ENCODE measurements at regions not wholly inside any gene's neighbourhood (a gene's known extent, or its start where the extent isn't known, plus 50 kb on each side); places are given as distances from the start of the nearest gene placed in this dataset.

DNA sequence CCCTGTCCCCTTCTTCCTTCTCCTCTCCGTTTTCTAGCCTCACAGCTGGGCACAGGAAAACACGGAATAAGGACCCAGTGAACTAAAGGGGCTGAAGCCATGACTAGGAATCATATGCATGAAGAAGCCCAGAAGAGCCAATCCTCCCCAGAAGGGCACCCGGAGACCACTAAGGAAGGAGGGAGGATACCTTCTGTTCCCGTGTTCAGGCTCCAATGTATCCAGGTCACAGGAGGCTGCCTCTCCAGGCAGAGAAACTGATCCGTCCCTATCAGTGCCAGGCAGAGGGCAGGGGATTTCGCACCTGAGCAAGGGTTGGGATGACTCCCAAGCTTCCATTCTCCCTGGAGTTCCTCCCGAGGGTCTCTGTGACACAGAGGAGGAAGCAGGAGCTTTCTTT lies 246.6 kb downstream of the SNX10 start:
- no peaks in the 10 kb centered on the region for H3K36me3 ChIP-seq
- no peak for DNase-seq
- H3K27ac ChIP-seq: no peak overlapping the region
- H3K4me1 ChIP-seq: no peaks in the 10 kb centered on the region
- no peak overlapping the region for H3K9ac ChIP-seq (ENCODE audit: low read depth in 2 of 2, low read length in 2 of 2)
- TF ChIP-seq, protein P1, sequence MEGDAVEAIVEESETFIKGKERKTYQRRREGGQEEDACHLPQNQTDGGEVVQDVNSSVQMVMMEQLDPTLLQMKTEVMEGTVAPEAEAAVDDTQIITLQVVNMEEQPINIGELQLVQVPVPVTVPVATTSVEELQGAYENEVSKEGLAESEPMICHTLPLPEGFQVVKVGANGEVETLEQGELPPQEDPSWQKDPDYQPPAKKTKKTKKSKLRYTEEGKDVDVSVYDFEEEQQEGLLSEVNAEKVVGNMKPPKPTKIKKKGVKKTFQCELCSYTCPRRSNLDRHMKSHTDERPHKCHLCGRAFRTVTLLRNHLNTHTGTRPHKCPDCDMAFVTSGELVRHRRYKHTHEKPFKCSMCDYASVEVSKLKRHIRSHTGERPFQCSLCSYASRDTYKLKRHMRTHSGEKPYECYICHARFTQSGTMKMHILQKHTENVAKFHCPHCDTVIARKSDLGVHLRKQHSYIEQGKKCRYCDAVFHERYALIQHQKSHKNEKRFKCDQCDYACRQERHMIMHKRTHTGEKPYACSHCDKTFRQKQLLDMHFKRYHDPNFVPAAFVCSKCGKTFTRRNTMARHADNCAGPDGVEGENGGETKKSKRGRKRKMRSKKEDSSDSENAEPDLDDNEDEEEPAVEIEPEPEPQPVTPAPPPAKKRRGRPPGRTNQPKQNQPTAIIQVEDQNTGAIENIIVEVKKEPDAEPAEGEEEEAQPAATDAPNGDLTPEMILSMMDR (IDR thresholded peaks at IDR 0.05): no peak
- no peaks in the 10 kb centered on the region for H3K9me3 ChIP-seq
- intact Hi-C loops (cut with DNase I): no loop called here
- no peak overlapping the region for H3K4me3 ChIP-seq
- no peaks in the 10 kb centered on the region for H3K27me3 ChIP-seq

DNA sequence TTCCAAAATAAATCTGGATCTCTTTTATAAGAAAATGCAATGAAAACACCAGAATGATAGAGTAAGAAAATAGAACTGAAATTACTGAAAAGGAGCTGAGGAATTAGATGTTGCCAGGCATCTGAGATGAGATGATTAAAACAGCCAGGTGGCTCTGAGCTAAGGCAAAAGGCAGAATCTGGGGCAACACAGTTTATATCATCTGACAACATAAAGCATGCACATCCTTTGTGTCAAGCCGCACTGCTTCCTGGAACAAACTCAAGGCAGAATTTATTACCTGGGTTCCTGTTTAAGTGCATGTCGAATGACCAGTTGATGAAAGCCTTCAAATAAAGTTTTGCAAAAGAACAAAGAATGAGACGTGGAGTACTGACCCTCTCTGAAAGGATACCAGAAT lies 247.0 kb downstream of the SNX10 start:
- Histone ChIP-seq H3K4me3 (no peak overlapping the region), H3K27me3 (no peaks in the 10 kb centered on the region), H3K9ac (ENCODE audit: low read depth in 2 of 2, low read length in 2 of 2) (no peak overlapping the region), H3K27ac (no peak overlapping the region), H3K36me3 (no peaks in the 10 kb centered on the region), H3K4me1 (no peaks in the 10 kb centered on the region), H3K9me3 (no peaks in the 10 kb centered on the region)
- intact Hi-C loops (cut with DNase I): no loop called here
- DNase-seq: no peak
- TF ChIP-seq, protein P1 (IDR thresholded peaks at IDR 0.05): no peak

DNA sequence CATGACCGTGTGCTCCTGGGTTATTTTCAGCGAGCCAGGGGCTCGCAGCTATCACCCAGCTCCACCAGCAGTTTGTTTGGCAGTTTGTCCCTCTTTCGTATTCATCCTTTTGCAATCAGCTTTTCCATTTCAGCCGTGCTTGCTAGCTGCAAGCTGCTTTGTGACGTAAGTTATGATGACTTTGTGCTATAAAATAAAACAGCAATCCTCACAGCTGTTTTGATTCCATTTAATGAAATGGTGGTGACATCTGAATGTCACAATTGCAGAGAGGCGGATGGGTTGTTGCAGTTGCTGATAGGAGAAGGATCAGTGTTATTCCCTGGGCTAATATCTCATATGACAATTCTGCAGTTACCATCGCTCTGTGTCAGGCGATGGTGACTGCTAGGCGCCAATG lies 251.7 kb downstream of the SNX10 start:
- Histone ChIP-seq H3K9ac (ENCODE audit: low read depth in 2 of 2, low read length in 2 of 2) (no peak overlapping the region), H3K36me3 (no peaks in the 10 kb centered on the region), H3K4me1 (no peaks in the 10 kb centered on the region), H3K4me3 (no peak overlapping the region), H3K9me3 (no peaks in the 10 kb centered on the region), H3K27me3 (no peaks in the 10 kb centered on the region), H3K27ac (no peak overlapping the region)
- TF ChIP-seq, protein P1 (IDR thresholded peaks at IDR 0.05): no peak
- no peak for DNase-seq
- intact Hi-C loops (cut with DNase I): no loop called here

DNA sequence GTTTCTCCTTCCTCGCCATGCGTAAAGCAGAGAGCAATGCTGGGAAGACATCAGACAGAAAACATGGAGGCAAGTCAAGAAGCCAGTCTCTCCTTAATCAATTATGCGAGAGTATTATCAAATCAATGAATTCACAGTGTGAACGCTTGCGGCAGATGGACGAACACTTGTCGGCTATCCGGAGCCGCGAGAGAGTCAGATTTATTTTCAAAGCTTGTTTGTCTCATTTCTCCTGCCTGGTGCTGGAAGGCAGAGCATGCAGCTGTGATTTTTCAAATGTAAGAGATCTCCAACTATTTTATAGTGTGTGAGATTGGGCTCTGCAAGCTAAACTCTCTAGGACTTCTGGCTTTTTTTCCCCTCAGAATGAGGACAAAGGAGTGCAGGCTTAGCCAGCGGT lies 252.3 kb downstream of the SNX10 start:
- TF ChIP-seq, protein P1 (IDR thresholded peaks at IDR 0.05): no peak
- intact Hi-C loops (cut with DNase I): no loop called here
- H3K4me1 ChIP-seq: no peaks in the 10 kb centered on the region
- no peak for DNase-seq
- H3K9me3 ChIP-seq: no peaks in the 10 kb centered on the region
- no peaks in the 10 kb centered on the region for H3K27me3 ChIP-seq
- no peak overlapping the region for H3K27ac ChIP-seq
- no peak overlapping the region for H3K9ac ChIP-seq (ENCODE audit: low read depth in 2 of 2, low read length in 2 of 2)
- H3K36me3 ChIP-seq: no peaks in the 10 kb centered on the region
- no peak overlapping the region for H3K4me3 ChIP-seq

DNA sequence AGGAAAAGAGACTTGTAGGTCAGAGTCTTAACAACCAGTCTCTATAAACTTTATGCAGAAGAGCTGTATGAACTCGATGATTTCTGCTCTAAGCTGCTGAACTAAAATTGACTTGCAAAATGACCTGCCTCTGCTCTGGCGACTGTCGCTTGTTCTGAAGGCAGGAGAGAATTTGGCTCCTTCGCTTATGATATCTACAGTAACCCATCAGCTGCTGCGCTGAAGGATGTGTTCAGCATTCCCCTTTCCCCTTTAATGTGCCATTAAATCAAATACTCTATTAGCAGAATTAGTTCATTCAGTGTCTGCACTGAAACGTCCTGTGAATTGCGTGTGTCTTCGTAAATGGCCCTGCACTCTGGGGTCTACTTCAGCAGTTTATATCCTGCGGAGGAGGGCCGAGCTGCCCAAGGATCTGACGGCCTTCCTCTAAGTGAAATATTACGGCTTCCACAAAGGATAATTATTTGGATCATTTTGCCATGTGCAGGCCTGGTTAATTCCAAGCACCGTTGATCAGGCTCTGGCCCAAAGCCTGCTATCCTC lies 254.9 kb downstream of the SNX10 start:
- H3K9me3 ChIP-seq: no peaks in the 10 kb centered on the region
- no peaks in the 10 kb centered on the region for H3K36me3 ChIP-seq
- no peak for DNase-seq
- H3K4me3 ChIP-seq: no peak overlapping the region
- H3K4me1 ChIP-seq: no peaks in the 10 kb centered on the region
- TF ChIP-seq, protein P1 (IDR thresholded peaks at IDR 0.05): no peak
- no peak overlapping the region for H3K9ac ChIP-seq (ENCODE audit: low read depth in 2 of 2, low read length in 2 of 2)
- intact Hi-C loops (cut with DNase I): no loop called here
- H3K27me3 ChIP-seq: no peaks in the 10 kb centered on the region
- no peak overlapping the region for H3K27ac ChIP-seq
